AG04450 (cell line): ENCODE measurements at regions not wholly inside any gene's neighbourhood (a gene's known extent, or its start where the extent isn't known, plus 50 kb on each side); places are given as distances from the start of the nearest gene placed in this dataset.

Source experiments
- CTCF ChIA-PET: fragments of 300-600, 350-600 bp; formaldehyde crosslinking; extraction: SDS; loops from one replicate; lab custom pipeline; 2022; ENCODE audit warnings: antibody characterized with exemption, inconsistent platforms; lab: Charles Lee
- POLR2A ChIA-PET: fragments of 350-600 bp; formaldehyde crosslinking; extraction: SDS; loops from one replicate; lab custom pipeline; 2021; ENCODE audit warnings: antibody characterized with exemption, inconsistent platforms; lab: Yijun Ruan, JAX
- DNase-seq: peaks from one replicate; pipeline ENCODE4 v3.0.0-alpha.2; 2011; ENCODE audit warnings: low read depth, low spot score
- H3K27ac ChIP-seq: one replicate; pipeline ENCODE4 v1.5.1; 2012; ENCODE audit warnings: low read depth, low read length, control low read depth
- H3K27me3 ChIP-seq: one replicate; pipeline ENCODE4 v1.6.0; 2012; ENCODE audit warnings: low read length; ENCODE audit not compliant: control insufficient read depth, insufficient read depth
- H3K4me3 ChIP-seq: 2 replicates; pipeline ENCODE4 v1.5.1; 2011; ENCODE audit warnings: mild to moderate bottlenecking, low read depth, low read length, control low read depth
- H3K9me3 ChIP-seq: 2 replicates; pipeline ENCODE4 v1.5.1; 2012; ENCODE audit warnings: low read length; ENCODE audit not compliant: control insufficient read depth, insufficient read depth
- TF ChIP-seq, protein P1 (sequence below): IDR thresholded peaks from 2 replicates; pipeline ENCODE4 v1.5.1; 2011; ENCODE audit warnings: low read depth, low read length, control low read depth, inconsistent platforms

DNA sequence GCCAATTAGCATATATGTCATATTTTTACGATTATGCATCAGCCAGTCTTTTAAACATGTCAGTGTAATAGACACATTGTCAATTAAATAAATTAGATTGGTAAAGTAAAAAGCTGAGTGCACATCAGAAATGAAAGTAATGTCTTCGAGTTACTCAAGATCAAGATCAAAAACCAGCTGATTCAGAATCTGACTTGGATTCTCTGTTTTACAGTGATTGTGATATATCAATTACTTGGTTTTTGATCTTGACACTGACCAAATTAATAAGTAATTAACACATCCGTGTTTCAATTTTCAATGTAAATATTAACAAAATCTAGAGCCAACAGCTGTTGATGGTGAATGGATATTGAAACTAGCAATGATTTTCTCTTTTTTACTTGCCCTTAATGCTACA is 311.6 kb downstream of the PDGFC start:
- Histone ChIP-seq H3K9me3 (no peaks in the 10 kb centered on the region), H3K4me3 (no peak overlapping the region), H3K27ac (no peak overlapping the region), H3K27me3 (no peaks in the 10 kb centered on the region)
- TF ChIP-seq, protein P1, sequence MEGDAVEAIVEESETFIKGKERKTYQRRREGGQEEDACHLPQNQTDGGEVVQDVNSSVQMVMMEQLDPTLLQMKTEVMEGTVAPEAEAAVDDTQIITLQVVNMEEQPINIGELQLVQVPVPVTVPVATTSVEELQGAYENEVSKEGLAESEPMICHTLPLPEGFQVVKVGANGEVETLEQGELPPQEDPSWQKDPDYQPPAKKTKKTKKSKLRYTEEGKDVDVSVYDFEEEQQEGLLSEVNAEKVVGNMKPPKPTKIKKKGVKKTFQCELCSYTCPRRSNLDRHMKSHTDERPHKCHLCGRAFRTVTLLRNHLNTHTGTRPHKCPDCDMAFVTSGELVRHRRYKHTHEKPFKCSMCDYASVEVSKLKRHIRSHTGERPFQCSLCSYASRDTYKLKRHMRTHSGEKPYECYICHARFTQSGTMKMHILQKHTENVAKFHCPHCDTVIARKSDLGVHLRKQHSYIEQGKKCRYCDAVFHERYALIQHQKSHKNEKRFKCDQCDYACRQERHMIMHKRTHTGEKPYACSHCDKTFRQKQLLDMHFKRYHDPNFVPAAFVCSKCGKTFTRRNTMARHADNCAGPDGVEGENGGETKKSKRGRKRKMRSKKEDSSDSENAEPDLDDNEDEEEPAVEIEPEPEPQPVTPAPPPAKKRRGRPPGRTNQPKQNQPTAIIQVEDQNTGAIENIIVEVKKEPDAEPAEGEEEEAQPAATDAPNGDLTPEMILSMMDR = no peak
- POLR2A ChIA-PET = no interaction called here
- no peak for DNase-seq
- CTCF ChIA-PET = interaction anchor here (0.7 kb wide), 1 partner anchor 375 kb away, joined by 3 read pairs; no protein-coding TSS in a partner anchor

GRCh38 chr4:156659570-156659969 is 312.0 kb downstream of the PDGFC start:
- no peak for DNase-seq
- no peak overlapping the region for H3K4me3 ChIP-seq
- CTCF ChIA-PET = no interaction called here
- no peak overlapping the region for H3K27ac ChIP-seq
- H3K9me3 ChIP-seq = no peaks in the 10 kb centered on the region
- POLR2A ChIA-PET = no interaction called here
- no peaks in the 10 kb centered on the region for H3K27me3 ChIP-seq
- TF ChIP-seq, protein P1 = no peak

DNA sequence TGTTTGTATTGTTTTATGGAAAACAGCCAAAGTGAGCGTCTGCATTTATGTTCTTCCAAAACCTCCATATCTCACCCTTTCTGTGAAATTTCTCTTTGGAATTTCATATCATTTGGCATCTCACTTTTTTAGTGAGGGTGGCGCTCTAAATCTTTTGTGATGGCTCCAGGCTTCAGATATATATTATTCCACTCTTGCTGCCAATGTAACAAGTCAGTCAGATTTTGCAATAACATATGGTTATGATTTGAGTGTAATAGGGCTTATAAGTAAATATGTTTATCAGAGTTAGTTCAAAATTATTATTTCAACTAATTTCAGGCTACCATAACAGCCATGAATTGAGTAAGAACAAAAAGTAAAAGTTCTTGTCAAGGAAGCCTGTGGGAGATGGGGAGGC is 314.7 kb downstream of the PDGFC start:
- no peak for DNase-seq
- Histone ChIP-seq H3K27ac (no peak overlapping the region), H3K27me3 (no peaks in the 10 kb centered on the region), H3K9me3 (peaks cover 6% of the 10 kb centered on the region; the same call in 1 of the 2 replicates), H3K4me3 (no peak overlapping the region)
- POLR2A ChIA-PET = no interaction called here
- CTCF ChIA-PET = no interaction called here
- TF ChIP-seq, protein P1 = no peak

GRCh38 chr4:156654410-156654809 is 317.2 kb downstream of the PDGFC start:
- peaks cover 6% of the 10 kb centered on the region; the same call in 1 of the 2 replicates for H3K9me3 ChIP-seq
- no peak overlapping the region for H3K27ac ChIP-seq
- H3K4me3 ChIP-seq = no peak overlapping the region
- TF ChIP-seq, protein P1 = no peak
- CTCF ChIA-PET = no interaction called here
- no peaks in the 10 kb centered on the region for H3K27me3 ChIP-seq
- no peak for DNase-seq
- POLR2A ChIA-PET = no interaction called here

DNA sequence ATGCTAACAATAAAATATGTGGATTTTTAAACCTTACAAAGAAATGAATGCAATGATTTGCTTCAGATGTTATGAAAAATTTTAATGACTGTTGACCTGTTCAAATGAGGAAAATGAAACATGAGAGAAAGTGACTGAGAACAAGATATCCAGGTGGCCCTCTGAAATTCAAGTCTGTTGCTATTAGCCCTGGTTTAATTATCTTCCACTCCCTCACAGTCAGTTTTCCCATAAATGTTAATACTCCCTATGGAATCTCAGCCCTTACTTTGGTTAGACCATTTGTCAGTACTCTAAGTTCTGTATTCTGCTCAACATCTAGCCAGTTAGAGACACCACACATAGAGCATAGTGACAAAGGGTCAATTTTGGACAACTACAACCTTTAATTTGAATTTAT is 327.8 kb downstream of the PDGFC start:
- Histone ChIP-seq H3K27me3 (no peaks in the 10 kb centered on the region), H3K4me3 (no peak overlapping the region), H3K27ac (no peak overlapping the region), H3K9me3 (no peaks in the 10 kb centered on the region)
- CTCF ChIA-PET = no interaction called here
- POLR2A ChIA-PET = no interaction called here
- no peak for DNase-seq
- TF ChIP-seq, protein P1 = no peak
